Activated CD8-positive, alpha-beta memory T cell treated with anti-CD3 and anti-CD28 coated beads for 1 hour (primary cell): ENCODE measurements at regions not wholly inside any gene's neighbourhood (a gene's known extent, or its start where the extent isn't known, plus 50 kb on each side); places are given as distances from the start of the nearest gene placed in this dataset.
"Not testable (repeated sequence)": the region's sequence is repeated elsewhere in the genome, so short reads cannot be mapped to it uniquely, and the experiment has no call there.

ENCODE experiments used
- DNase-seq, 2 donors: peaks; one replicate each; pipeline ENCODE4 v3.0.0-alpha.2; 2020; ENCODE audit warnings: low read depth in 1 of 2; ENCODE audit errors: extremely low read depth in 1 of 2

DNA sequence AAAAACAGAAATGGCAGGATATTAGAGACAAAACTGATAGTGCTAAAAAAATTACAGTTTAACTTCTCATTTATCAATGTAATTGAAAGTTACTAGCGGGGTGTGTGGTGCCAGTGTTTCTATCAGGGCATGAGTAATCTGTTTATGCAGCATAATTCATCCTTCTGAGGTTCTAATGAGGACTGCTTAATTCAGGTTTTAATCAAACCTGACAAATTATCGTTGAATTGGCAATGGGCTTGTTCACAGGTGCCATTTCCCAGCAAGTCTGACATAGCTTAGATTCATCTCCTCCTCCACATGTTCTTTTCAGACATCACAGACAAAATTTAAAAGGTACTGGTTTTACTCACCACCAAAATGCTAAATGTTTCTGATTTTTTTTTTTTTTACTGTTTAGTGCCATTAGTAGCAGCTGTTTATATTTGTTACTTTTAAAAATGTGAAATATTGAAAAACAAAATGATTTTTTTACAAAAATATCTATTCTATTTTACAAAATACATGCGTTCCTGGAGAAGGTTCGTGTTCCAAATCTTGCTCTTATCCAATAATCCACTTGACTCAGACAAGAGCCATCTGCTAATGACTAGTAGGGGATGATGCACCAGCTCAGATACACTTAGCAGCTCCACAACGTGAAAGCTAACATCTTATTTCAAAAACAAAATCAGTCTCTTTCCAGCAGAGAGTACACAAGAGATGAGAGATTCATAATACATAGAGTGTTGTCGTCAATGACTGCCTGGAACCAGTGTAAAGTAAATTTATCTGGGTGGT, 447.7 kb upstream of the DPPA4 start:
- no peak for DNase-seq

DNA sequence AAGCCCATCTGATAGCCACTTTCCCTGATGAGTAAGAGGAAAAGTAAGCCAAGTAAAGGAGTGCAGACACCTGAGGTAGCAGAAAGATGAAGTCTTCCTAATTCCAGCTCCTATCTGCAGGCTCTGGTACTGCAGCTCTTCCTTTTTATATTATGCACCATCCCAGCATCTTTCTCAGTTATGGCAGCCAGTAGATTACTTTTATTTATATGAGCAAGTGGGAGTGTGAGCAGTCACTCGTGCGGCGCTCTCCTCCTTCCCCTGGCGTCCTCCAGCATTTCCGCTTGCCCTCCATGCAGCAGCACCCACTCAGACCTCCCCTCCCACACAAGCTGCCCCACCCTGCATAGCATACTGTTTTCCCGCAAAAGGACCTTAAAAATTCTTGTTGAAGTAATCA, 465.9 kb upstream of the DPPA4 start:
- no peak for DNase-seq

DNA sequence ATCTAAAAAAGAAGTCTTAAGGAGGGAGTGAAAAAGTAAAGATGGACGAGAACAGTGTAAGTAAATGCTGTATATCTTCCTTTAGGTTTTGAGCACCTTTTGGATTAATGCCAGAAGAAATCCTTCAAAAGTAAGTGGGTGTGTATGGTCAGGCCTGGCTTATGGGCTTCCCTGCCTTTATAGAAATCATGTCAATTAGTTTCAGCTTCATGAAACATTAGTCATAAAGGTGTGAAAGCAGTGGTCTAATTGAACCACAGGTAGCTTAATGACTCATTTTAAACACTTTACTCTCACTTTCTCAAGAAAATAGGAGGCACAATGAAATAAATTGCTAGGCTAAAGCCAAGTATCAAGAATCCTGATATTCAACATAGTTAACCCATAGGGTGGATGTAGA, 467.4 kb upstream of the DPPA4 start:
- DNase-seq = no peak

DNA sequence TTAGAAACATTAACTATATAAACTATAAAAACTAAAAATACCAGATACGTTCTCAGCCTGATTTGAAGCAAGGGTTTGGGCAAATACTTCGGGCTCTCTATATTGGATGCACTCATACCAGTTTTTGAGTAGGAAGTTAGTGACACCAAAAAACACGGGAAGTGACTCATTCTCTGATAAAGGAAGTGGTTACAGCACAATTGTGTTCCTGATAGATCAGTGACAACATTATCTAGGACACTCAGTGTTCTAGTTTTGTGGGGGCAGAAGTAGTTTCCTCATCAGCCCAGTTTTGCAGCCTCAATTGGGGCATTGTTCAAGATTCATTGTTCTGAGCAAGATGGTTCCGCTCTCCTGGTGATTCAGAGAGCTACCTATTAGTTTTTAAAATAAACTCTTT, 469.6 kb upstream of the DPPA4 start:
- DNase-seq = no peak

DNA sequence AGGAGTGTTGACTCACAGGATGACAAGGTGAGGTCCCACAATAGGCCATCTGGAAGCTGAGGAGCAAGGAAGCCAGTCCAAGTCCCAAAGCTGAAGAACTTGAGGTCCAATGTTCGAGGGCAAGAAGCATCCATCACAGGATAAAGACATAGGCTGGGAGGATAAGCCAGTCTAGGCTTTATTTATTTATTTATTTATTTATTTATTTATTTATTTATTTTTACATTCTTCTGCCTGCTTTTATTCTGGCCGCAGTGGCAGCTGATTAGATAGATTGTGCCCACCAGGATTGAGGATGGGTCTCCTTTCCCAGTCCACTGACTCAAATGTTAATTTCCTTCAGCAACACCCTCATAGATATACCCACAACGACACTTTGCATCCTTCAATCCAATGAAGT, 472.2 kb upstream of the DPPA4 start:
- no peak for DNase-seq

DNA sequence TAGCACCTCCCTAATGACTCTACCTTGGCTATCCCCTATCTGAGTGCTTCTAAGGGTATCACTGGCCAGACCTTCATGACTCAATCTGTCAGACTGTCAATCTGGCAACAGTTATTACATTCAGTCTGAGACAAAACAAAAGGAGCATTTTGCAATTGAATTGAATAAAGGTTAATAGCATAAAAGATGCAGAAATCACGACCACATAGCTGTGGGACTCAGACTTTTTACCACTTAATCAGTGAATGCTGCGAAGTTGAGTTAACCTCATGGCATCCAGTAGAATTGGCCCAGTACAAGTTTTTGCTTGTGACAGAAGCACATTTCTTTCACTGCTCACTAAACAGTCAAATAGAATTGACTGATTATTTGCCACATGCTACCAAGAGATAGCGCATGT, 480.7 kb upstream of the DPPA4 start:
- no peak for DNase-seq

DNA sequence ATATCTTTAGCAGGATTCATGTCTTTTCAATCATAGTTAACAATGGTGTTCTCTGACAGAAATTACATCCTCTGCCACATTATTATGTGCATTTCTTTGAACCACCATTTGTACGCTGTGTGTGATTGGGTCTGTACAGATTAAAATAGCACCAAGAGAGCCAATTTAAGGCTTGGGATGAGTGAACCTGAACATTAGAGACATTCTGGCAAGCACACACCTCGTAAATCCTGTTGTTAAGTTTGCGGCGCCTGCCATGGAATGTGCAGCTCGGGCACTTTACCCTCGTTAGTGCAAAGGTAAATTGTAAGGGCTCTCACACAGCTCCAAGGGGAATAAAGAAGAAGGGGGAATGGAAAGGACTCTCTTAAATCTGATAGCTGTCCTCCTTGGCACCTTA, 482.4 kb upstream of the DPPA4 start:
- DNase-seq = no peak

DNA sequence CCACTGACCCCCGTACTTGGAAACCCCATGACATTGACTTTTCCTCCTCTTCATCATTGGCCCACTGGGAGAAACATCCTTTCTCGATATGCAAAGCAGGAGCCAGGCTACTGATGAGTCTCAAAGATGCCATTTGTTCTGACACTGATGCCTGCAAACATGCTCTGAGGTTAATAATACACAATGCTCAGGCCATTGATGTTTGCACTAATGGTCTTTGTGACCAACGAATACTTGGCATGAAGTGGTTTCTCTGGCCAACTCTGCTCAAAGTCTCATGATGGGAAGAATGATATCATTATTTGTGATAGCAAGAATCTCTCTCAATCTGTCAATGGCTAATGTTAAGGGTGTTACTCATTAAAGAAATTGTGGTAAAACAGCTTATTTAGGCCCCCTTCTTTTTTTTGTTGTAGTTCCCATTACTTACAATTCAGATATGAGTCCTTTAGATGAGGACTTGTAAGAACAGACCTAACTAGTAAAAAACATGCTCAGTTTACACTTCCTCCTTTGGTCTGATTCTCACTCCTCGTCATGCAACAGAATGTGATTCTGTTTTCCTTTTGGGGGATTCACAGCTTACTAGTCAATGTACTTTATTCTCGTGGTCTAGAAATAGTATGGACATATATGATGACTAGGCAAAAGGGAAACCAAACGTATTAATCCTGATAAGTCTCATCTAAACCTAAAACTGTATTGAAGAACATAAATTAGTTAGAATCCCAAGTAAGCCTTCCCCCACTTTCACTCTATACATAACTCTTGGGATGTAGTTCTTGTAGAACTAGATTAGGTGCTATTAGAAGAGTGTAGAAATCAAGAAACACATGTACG, 488.8 kb upstream of the DPPA4 start:
- DNase-seq = no peak

DNA sequence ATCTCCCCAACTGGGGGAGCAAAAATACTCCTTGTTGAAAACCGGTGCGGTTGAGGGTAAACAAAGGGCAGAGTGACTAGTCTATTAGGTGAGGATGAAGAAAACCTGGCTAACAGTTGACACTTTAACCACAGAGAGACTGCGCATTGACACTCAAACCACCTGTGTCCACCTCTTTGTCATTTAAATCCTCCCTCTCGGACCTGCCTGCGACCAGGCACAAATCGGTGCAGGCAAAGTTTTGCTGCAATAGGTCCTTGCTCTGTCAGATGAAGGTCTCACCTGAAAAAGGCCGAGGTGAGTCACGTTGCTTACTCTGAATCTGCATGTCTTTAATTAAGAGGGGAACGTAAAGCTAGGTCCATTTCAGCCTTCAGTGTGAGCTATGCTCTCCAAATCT, 494.1 kb upstream of the DPPA4 start:
- no peak for DNase-seq

DNA sequence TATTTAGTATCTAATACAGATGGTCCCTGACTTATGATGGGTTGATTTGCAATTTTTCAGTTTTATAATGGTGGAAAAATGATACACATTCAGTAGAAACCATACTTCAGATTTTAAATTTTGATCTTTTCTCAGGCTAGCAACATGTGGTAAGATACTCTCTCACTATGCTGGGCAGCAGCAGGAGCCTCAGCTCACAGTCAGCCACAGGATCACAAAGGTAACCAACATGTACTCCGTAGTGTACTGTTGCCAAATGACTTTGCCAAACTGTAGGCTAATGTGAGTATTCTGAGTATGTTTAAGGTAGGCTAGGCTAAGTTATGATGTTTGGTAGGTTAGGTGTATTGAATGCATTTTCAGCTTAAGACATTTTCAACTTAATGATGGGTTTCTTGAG, 498.6 kb upstream of the DPPA4 start:
- no peak for DNase-seq

DNA sequence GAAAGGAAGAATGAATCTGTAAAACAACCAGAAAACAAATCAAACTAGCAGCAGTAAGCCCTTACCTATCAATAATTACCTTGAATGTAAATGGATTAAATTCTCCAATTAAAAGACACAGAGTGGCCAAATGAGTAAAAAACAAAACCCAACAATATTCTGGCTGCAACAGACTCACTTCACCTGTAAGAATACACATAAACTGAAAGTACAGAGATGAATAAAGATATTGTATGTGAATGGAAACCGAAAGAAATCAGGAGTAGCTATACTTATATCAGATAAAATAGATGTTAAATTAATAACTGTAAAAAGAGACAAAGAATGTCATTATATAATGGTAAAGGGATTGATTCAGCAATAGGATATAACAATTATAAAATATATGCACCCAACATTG, 514.5 kb upstream of the DPPA4 start:
- no peak for DNase-seq

DNA sequence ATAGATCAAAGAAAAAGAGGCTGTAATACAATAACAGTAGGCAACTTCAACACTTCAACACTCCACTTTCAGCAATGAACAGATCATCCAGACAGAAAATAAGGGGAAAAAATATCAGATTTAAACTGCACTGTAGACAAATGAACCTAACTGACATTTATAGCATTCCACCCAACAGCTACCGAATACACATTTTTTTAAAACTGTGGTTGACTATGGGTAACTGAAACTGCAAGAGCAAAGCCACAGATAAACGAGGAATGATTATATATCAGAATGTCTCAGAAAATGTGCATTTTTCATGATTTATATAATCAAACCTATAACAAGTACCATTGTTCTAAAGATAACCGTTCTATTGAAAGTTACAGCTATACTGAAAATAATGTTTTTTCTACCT, 514.9 kb upstream of the DPPA4 start:
- no peak for DNase-seq

DNA sequence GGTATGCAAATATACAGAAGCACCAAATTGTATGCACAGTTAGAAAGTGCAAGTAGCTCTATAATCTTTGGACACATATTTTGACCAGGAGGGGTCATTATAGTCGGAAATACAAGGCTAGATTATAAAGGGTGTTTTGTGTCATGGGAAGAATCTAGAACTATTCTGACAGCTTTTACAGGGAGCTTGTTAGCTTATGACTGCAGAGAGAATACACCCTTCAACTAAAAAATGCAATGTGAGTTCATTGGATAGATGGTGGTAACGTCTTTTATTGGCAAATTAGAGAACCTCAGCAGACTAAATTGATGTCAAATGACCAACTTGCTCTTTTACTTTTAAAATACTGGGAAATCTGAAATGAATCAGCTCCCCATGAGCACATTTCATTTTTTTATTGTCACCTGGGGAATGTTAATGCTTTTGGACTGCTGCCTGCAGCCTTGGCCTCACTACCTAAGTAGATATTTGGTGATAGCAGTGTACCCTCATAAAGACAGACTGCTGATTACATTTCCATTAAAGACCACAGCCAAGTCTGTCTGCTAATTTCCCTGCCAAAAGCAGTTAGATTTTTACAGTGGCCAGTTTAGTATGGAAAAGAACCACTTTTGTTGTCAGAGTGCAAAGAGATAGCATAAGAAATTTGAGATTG, 515.9 kb upstream of the DPPA4 start:
- no peak for DNase-seq

DNA sequence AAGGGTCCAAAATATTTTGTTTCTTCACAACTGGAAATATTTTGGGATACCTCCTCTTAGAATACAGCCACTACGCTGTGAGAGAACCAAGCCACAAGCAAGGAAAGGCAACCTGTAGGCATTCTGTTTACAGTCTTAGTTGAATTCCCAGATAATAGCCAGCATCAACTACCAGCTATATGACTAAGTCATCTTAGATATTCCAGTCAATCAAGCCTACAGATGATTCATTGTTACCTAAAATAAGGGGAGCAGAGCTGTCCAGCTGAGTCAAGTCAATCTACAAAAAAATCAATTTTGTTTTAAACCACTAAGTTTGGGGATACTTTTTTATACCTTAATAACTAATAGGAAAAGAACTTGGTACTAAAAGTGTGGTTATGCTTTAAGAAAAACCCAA, 526.4 kb upstream of the DPPA4 start:
- DNase-seq = no peak

DNA sequence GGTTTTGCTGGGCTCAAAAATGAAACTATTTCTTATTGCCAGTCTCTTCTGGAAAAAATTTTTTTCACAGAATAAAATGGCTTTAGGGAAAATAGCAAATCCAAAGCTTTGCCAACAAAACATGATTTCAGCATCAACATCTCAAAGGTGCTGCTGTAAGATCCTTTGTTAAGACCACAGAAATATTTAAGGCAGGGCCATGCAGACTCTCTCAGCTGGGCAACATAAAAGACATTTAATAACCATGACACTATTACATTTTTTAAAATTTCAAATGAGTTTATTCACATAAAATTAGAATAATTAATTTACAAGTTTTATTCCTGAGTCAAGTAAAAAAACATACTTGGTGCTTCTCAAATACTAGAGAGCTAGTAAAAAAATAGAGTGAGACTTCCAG, 527.1 kb upstream of the DPPA4 start:
- no peak for DNase-seq

DNA sequence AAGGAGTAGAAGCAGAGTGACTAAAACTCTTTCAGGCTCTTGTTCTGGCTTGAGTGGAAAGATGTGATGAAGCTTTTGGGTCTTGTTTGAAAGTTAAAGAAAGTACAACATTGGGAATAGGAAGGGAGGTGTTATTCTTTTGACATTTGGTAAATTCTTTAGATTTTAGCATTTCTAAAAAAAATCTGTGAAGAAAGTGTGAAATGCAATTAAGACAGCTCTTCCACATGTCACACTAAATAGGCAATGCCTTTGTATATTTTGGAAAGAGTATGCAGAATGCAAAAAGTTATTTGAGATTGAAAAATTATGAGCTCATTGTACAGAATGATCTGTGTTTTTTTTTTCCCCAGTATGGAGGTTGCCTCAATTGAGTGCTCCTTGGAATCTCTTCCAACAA, 532.2 kb upstream of the DPPA4 start:
- DNase-seq = no peak

DNA sequence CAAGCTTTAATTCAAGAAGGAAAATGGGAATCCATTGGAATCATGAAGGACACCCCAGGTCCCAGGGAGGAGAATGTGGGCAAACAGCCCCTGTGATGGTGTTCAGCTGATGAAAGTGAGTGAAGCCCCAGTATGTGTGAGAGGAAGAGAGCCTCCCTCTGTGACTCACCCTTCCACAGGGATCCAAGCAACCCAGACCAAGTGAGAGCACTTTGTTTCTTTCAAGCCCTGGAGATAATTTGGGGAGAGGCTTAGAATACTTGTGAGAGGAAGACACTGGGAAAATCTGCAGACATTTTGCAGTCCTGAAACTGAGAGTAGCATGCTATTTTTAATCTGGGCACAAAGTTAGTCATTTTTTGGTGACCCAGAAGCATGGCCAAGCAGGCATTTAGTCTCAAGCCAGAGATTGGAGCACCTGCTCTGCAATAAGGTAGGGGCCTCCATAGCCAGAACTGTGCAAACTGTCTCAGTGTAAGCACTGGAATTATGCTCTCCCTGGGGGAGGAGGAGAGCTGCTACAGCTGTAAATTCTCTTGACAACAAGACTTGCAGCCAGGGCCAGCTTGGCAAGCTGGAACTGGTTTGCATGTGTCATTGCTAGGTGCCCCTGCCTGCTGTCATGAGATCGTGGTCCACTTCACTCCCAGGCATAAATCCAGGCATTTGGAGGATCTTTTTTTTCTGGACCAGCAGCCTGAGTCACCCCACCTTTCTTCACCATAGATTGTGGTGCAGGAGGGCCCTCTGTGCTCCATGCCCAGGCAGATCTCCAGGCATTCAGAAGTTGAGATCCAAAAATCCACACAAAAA, 537.8 kb upstream of the DPPA4 start:
- DNase-seq = no peak

DNA sequence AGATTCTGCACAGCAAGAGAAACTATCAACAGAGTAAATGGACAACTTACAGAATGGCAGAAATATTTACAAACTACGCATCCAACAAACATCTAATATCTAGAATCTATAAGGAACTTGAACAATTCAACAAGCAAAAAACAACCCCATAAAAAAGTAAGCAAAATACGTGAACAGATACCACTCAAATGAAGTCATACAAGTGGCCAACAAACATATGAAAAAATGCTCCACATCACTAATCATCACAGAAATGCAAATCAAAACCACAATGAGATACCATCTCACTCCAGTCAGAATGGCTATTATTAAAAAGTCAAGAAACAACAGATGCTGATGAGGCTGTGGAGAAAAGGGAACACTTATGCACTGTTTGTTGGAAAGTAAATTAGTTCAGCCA, 540.3 kb upstream of the DPPA4 start:
- not testable (repeated sequence) for DNase-seq

DNA sequence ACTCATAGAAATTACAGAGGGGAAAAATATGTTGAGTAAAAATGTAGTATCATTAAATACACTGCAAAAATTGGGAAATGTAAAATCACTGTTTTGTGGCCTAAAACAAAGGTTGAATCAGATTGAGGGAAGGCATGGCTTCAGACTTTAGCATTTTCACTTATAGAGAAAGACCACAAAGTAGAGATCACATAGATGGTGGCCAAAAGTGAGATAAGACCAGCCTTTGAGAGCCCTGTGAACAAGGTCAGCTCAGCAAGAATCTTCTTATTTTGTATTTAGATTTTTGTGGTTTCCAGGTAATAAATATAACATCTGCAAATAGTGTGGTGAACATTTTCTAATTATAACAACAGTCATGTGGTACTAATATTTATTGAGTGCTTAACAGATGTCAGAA, 544.8 kb upstream of the DPPA4 start:
- no peak for DNase-seq

DNA sequence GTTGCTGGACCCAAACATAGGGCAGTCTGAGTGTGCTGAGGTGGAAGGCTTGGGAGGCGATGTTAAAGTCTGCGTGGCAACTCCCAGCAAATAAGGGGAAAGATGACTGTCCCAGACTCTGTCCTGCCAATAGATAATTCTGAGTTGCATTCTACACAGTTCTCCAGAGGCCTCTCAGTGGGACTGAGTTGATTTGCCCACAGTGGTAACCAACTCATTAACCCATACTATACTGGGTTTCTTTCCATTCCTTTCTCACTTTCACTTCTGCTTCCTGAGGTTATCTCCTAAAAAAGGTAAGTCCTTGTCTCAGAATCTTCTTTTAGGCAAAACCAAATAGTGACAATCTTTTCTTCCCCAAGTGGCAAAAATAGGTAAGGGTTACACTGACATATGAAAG, 549.9 kb upstream of the DPPA4 start:
- no peak for DNase-seq

DNA sequence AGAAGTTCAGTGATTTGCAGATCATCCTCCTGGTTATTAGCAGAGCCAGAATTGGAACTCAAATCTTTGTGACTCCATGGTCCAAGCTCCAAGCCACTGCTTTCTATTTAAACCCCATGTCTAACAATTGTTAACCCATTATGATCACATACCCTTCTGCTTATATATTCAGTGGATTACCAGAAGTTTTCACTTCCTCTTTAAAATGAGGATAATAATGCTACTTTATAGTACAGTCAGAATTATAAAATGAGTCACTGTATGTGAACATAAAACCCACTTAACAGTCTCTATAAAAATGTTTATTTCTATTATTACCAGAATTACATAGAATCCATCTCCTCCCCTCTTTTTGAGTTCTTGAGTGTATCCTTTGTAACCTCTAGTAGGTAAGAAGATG, 550.7 kb upstream of the DPPA4 start:
- no peak for DNase-seq
